ENCODE measurements at regions not wholly inside any gene's neighbourhood (a gene's known extent, or its start where the extent isn't known, plus 50 kb on each side); places are given as distances from the start of the nearest gene placed in this dataset.

DNA sequence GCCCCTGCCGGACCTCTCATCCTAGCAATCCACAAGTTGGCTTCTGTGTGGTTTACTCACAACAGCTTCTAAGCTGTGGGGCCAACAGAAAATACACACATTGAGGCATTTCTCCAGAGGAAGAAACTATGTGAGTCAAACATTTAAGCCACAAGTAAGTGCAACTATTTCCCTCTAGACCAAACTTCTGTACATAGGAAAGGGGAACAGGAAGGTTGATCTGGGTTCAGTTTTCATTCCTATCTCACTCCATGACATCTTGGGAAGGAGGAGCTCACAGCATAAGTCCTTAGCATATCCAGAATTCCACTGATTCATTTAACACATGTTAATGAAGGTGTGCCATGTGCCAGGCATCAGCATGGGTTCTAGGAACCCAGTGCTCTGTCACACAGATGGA is 72.8 kb upstream of the PICALM start (continued):
- TF ChIP-seq GABPA (IDR thresholded peaks at IDR 0.05; ENCODE audit: low read depth) (no peak), MXI1 (IDR thresholded peaks at IDR 0.05; ENCODE audit: low read depth, low read length) (no peak), FOXM1 (IDR thresholded peaks at IDR 0.05; ENCODE audit: low read depth) (no peak), CHD2 (IDR thresholded peaks at IDR 0.05; ENCODE audit: low read length, partially characterized antibody) (no peak), EP300 (IDR thresholded peaks at IDR 0.05; ENCODE audit: borderline replicate concordance in 1 of 2, low read depth in 1 of 2, low read length in 1 of 2) (no peak), NFIC (IDR thresholded peaks at IDR 0.05; ENCODE audit: borderline replicate concordance) (no peak), RCOR1 (IDR thresholded peaks at IDR 0.05; ENCODE audit: low read length) (no peak), SMC3 (IDR thresholded peaks at IDR 0.05; ENCODE audit: low read depth, low read length) (no peak)
- TF ChIP-seq, protein P1, sequence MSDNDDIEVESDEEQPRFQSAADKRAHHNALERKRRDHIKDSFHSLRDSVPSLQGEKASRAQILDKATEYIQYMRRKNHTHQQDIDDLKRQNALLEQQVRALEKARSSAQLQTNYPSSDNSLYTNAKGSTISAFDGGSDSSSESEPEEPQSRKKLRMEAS (IDR thresholded peaks at IDR 0.05; ENCODE audit: low read depth) = no peak
- TF ChIP-seq, protein P2, sequence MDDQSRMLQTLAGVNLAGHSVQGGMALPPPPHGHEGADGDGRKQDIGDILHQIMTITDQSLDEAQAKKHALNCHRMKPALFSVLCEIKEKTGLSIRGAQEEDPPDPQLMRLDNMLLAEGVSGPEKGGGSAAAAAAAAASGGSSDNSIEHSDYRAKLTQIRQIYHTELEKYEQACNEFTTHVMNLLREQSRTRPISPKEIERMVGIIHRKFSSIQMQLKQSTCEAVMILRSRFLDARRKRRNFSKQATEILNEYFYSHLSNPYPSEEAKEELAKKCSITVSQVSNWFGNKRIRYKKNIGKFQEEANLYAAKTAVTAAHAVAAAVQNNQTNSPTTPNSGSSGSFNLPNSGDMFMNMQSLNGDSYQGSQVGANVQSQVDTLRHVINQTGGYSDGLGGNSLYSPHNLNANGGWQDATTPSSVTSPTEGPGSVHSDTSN (IDR thresholded peaks at IDR 0.05) = no peak

DNA sequence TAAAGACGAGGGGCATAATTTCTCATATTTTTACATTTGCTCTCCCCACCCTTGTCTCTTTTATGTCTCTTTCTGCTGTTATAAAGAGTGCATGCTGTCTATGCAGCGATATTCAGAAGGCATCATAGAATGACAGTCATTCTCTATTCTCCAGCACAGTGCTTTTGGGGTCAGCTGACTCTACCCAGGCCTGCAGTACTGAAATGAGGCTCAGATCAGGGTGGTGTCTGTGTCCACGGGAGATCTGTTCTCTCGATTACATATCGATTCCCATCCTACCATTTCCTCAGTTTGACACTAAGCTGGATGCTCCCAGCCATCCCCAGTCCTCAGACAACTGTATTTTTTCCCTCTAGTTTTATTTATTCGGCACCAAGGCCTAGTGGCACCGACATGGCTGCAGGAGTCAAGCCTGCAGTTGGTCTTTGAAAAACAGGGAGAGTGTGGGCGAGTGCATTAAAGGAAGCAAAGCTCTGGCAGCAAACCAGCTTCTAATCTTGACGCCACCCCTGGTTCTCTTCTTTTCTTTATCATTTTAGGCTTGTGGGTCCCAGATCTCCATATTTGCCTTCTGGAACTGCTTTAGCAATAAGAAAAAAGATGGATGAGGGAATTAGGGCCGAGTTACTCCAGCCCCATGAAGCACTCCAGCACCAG is 71.6 kb upstream of the PICALM start:
- H3K9me3 ChIP-seq = no peaks in the 10 kb centered on the region
- H3K9me2 ChIP-seq = no peaks in the 10 kb centered on the region
- no peak overlapping the region for H3K9ac ChIP-seq
- H3K36me3 ChIP-seq (replicated peaks in 1 of 2; ENCODE audit: control insufficient read depth in 1 of 2, insufficient read depth in 2 of 2, low read length in 1 of 2) = no peaks in the 10 kb centered on the region
- no peaks in the 10 kb centered on the region for H3F3A ChIP-seq (replicated peaks; ENCODE audit: insufficient read depth)
- H3K27me3 ChIP-seq (ENCODE audit: insufficient read depth) = no peaks in the 10 kb centered on the region
- ChIA-PET CTCF (no interaction called here), POLR2A (no interaction called here)
- DNase-seq = no peak
- TF ChIP-seq GABPA (IDR thresholded peaks at IDR 0.05; ENCODE audit: low read depth) = no peak
- no peak for TF ChIP-seq SIN3A (IDR thresholded peaks at IDR 0.05; ENCODE audit: borderline replicate concordance, low read depth, low read length)
- no peak for TF ChIP-seq RCOR1 (IDR thresholded peaks at IDR 0.05; ENCODE audit: low read length)
- no peak for TF ChIP-seq MEF2A (IDR thresholded peaks at IDR 0.05; ENCODE audit: borderline replicate concordance, low read depth)
- no peak for TF ChIP-seq RXRA (IDR thresholded peaks at IDR 0.05; ENCODE audit: borderline replicate concordance, low read depth)
- no peak for TF ChIP-seq CHD2 (IDR thresholded peaks at IDR 0.05; ENCODE audit: low read length, partially characterized antibody)
- no peak for TF ChIP-seq GATA2 (CRISPR knock-in tag; IDR thresholded peaks at IDR 0.05)
- TF ChIP-seq RAD21 (IDR thresholded peaks at IDR 0.05; ENCODE audit: low read length) = no peak
- no peak for TF ChIP-seq NFIC (IDR thresholded peaks at IDR 0.05; ENCODE audit: borderline replicate concordance)
- no peak for TF ChIP-seq EZH2phosphoT487 (IDR thresholded peaks at IDR 0.05; ENCODE audit: borderline replicate concordance, low read depth)
- no peak overlapping the region for H2AFZ ChIP-seq (ENCODE audit: low read depth)
- no peak overlapping the region for H3K4me3 ChIP-seq (ENCODE audit: low read depth in 2 of 2, low read length in 1 of 2)
- H3K4me1 ChIP-seq (ENCODE audit: control insufficient read depth in 1 of 2, insufficient read depth in 2 of 2, low read depth in 1 of 2, low read length in 1 of 2) = no peaks in the 10 kb centered on the region
- no peaks in the 10 kb centered on the region for H3K79me2 ChIP-seq (ENCODE audit: insufficient read depth)
- 91% methylated on average over 10 of the region's 10 CpGs for WGBS (ENCODE audit: low lambda C conversion rate)
- no peak overlapping the region for H3K27ac ChIP-seq (ENCODE audit: low read depth in 2 of 2, low read length in 1 of 2)
- H3K4me2 ChIP-seq = no peak overlapping the region
- H4K20me1 ChIP-seq (ENCODE audit: insufficient read depth) = no peaks in the 10 kb centered on the region

All from SK-N-SH (cell line).